GM12874 (cell line): ENCODE measurements at regions not wholly inside any gene's neighbourhood (a gene's known extent, or its start where the extent isn't known, plus 50 kb on each side); places are given as distances from the start of the nearest gene placed in this dataset.

Source experiments
- TF ChIP-seq, protein P1 (sequence below): IDR thresholded peaks from 2 replicates; pipeline ENCODE4 v1.5.1; 2011; ENCODE audit warnings: low read depth, mild to moderate bottlenecking, control low read depth, low read length, moderate library complexity; ENCODE audit not compliant: insufficient read depth

DNA sequence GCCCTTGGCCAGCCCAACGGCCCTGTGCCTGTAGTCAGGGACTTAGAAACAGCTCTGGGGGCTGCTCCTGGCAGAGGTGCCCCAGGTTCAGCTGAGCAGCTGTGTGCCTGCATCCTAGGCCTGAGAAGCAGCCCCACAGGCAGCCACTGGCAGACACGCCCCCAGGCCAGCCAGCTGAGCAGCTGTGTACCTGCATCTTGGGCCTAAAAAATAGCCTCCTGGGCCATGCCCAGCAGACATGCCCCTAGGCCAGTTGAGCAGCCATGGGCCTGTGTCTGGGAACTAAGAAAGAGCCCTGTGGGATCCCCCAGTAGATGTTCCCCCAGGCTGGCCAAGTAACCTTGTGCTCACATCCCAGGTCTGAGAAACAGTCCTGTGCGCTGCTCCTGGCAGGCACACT, 64.0 kb downstream of the TBR1 start:
- TF ChIP-seq, protein P1, sequence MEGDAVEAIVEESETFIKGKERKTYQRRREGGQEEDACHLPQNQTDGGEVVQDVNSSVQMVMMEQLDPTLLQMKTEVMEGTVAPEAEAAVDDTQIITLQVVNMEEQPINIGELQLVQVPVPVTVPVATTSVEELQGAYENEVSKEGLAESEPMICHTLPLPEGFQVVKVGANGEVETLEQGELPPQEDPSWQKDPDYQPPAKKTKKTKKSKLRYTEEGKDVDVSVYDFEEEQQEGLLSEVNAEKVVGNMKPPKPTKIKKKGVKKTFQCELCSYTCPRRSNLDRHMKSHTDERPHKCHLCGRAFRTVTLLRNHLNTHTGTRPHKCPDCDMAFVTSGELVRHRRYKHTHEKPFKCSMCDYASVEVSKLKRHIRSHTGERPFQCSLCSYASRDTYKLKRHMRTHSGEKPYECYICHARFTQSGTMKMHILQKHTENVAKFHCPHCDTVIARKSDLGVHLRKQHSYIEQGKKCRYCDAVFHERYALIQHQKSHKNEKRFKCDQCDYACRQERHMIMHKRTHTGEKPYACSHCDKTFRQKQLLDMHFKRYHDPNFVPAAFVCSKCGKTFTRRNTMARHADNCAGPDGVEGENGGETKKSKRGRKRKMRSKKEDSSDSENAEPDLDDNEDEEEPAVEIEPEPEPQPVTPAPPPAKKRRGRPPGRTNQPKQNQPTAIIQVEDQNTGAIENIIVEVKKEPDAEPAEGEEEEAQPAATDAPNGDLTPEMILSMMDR = no peak

DNA sequence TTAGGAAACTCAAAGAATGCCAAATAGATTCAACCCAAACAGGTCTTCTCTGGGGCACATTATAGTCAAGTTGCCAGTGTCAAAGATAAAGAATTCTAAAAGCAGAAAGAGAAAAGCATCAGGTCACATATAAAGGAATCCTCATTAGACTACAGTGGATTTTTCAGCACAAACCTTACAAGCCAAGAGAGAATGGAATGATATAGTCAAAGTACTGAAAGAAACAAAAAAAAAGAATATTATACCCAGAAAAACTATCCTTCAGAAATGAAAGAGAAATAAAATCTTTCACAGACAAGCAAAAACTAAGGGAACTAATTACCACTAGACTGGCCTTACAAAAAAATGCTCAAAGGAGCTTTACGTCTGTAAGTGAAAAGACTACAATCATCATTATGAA, 65.5 kb downstream of the TBR1 start:
- TF ChIP-seq, protein P1 = no peak

DNA sequence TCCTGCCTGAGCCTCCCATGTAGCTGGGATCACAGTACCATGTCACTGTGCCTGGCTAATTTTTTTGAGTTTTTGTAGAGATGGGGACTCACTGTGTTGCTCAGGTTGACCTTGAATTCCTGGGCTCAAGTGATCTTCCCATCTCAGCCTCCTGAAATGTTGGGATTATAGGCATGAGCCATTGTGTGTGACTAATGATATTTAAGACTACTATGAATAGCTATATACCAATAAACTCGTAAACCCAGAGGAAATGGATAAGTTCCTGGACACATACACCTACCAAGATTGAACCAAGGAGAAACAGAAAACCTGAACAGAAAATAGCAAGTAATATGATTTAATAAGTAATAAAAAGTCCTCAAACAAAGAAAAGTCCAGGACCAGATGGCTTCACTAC, 68.0 kb downstream of the TBR1 start:
- TF ChIP-seq, protein P1 = no peak

DNA sequence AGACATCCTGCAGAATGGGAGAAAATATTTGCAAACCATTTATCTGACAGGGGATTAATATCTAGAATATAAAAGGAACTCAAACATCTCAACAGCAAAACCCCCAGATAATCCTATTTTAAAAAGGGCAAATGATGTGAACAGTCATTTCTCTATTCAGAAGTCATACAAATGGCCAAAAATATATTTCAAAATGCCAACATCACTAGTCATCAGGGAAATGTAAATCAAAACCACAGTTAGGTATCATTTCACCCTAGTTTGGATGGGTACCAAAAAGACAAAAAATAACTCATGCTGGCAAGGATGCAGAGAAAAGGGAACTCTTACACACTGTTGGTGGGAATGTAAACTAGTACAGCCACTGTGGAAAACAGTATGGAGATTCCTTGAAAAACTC, 70.0 kb downstream of the TBR1 start:
- TF ChIP-seq, protein P1 = no peak

DNA sequence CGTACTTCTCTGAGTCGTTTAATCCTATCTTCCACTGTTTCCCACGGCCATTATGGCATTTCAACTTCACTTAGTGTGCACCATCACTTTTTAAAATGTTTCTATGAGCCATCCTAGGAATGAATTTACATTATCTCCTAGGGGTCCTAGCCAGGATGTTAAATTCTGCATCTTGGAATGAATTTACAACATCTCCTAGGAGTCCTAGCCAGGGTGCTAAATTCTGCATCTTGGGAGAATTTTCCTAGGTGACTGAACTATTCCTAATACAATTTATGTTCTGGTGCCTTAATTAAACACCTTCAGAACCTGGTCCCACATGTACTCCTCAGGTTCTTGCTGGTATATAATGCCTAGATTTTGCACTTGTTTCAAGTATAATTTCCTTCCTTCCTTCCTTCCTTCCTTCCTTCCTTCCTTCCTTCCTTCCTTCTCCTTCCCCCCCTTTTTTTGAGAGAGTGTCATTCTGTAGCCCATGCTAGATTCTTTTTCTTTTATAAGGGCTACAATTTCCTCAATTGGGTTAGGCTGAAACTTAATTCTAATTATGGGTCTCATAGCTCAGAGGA, 72.1 kb downstream of the TBR1 start:
- TF ChIP-seq, protein P1 = no peak

DNA sequence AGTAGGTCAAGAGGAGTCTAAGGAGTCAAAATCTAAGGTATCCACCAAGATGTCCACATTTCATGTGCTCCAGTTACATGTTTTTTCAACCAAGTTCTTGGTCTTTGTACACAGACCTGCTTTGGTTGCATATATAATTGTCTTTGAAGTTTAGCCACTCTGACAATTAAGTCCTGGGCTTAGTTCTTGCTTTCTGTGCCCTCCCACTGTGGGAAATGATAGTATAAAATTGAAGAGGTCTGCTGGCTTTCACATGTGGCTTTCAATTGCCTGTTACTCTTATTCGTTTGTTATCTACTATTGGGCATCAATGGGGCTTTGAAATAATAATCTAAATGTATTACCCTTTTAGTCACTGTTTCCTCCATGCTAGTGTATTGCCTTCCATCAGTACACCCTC, 72.8 kb downstream of the TBR1 start:
- TF ChIP-seq, protein P1 = no peak

DNA sequence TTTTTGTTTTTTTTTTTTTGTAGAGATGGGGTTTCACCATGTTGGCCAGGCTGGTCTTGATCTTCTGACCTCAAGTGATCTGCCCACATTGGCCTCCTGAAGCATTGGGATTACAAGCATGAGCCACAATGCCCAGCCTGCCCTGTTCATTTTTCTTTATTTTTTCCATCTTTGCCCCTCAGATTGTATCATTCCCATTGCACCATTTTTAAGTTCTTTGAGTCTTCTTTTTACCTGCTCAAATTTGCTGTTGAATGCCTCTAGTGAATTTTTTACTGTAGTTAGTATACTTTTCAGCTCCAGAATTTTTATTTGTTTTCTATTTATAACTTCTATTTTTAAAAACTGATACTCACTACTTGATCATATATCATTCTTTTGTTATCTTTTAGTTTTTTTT, 101.4 kb upstream of the SLC4A10 start:
- TF ChIP-seq, protein P1 = no peak
